HG02870 (cell line): ENCODE measurements at regions not wholly inside any gene's neighbourhood (a gene's known extent, or its start where the extent isn't known, plus 50 kb on each side); places are given as distances from the start of the nearest gene placed in this dataset.

Source experiments
- ATAC-seq: cut with Tn5 transposase; IDR thresholded peaks from one replicate; pipeline ENCODE4 v1.9.1; 2021; ENCODE audit warnings: mild to moderate bottlenecking, moderate library complexity; ENCODE audit not compliant: unreplicated experiment

DNA sequence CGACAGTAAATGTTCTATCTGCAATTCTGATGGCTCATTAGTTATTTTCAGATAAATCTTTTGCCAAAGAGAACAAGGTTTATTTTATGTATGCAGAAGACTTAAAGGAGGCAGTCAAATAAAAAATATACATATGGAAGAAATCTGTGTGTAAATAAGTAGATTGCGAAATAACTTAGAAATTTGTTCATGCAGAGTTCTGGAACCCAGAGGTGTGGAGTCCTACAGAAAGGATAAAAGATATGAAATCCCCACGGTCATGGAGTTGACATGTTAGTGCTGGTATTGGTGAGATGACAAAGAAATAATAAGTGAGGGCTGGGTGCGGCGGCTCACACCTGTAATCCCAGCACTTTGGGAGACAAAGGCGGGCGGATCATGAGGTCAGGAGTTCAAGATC, 111.2 kb upstream of the CFAP20DC start:
- no peak for ATAC-seq

DNA sequence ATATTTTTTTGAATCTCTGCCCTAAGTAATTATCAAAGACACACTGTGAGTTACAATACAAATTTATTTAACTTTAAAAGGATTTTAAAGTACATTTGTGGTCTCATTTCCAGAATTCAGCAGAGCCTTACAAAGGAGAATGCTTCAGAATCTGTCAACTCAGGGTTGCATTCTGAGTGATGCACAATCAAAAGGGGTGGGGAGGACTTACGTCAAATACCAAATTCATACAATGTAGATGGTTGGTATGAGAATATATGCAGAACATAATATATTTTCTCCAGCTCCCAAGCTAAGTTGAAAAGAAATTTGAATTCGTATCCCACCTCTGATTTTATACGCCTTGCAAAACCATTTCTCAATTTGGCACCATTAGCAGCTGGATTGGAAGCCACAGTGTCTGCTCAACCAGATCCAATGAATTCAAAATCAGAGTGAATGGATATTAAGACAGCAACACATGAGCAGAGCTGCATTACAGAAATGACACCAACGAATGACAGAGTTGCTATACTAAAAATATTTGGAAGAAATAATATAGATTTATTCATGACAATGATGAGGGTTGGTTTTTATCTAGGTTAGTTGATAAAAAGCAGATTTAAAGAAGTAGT, 110.4 kb upstream of the CFAP20DC start:
- ATAC-seq, result no peak

DNA sequence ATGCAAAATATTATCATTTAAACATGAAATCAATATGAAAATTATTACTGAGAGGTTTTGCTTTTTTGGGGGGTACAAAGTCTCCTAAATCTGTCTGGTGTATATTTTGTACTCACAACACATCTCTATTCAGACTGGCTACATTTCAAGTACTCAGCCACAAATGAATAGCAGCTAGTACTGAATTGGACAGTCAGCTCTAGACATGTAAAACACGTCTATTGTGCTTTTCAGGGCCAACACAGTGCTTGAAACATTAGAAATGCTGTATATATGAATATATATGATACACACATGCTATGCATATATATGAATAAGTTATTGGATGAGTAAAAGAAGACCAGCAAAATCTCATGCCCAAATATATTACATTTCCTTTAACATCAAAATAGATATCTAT, 103.8 kb upstream of the CFAP20DC start:
- no peak for ATAC-seq

DNA sequence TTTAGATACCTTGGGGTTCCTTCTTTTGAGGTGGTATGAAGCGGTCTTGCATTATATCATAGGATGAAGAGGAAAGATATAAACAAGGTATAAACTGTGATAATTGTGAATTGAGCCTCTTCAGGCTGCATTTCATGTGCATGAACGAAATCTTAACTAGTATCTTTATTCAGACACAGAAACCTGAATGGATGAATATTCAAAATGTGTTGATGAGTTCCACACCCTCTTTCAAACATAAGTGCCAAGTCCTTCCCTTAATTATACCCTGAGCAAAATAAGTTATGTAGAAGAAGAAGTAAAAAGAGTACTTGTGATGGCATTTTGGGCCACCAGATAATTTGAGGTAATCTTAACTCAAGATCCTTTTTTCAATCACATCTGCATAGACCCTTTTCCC, 103.1 kb upstream of the CFAP20DC start:
- ATAC-seq, result no peak

DNA sequence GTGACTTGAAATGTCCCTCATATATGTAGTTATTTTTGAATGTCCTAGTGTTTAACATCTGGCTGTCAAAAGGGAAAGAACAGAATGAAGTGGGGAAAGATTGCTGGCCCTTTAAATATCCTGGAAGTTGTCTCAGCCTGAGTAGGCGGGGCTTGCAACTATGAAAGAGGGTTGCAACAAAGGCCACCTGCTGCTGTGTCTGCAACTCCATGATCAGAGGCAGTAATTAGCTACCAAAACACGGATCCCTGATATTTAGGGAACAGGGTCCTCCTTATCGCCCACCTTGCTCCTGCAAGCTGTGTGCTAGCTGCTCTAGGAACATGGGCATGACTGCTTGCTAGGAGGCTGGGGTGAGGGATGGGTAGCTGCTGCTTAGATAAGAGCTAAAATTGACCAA, 100.2 kb upstream of the CFAP20DC start:
- ATAC-seq, result no peak

DNA sequence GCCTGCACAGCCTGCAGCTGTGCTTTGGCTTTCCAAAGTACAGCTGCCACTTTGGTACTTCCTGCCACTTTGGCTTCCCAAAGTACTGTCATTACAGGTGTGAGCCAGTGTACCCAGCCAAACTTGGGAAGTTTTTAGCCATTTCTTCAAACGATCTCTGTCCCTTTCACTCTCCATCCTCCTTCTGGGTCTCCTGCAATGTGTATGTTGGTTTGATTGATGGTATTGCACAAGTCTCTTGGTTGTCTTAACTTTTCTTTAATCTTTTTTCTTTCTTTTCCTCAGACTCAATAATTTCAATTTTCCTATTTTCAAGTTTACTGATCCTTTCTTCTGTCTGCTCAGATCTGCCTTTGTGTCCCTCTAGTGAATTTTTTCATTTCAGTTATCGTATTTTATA, 99.3 kb upstream of the CFAP20DC start:
- ATAC-seq, result no peak

DNA sequence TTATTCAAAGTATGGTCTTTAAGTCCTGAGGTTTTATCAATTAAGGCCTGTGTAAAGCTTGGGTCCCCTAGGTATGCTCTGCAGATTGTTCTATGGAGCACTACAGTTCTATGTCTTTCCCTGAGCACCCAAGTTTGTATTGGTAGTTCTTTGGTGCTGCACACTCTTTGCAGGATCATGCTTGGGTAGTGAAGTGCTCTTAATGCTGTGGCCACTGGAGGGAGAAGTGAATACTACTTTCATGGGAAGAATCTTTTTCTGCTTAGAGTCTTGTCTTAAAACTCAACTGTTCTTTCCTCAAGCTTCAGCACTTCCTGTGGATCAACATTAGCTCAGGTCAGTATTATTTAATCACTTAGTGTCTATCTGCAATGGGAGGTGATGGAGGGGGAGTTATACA, 93.6 kb upstream of the CFAP20DC start:
- ATAC-seq, result no peak

DNA sequence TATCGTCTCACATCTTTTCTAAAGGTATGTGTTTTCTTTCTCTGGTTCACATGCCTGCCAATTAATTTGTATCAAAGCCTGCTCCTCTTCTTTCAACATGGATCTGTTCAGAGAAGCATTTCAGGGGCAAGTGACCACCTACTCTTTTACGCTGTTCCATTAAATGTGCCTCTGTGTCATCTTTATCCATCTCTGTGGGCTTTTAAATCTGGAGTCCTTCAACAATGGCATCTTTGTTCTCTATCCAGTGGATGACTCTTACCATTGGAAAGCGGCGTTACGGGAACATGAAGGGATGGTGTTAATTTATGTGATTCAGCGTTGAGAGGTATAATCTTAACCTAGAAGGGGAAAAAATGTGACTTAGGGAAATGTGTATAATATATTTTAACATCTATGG, 92.7 kb upstream of the CFAP20DC start:
- ATAC-seq, result no peak

DNA sequence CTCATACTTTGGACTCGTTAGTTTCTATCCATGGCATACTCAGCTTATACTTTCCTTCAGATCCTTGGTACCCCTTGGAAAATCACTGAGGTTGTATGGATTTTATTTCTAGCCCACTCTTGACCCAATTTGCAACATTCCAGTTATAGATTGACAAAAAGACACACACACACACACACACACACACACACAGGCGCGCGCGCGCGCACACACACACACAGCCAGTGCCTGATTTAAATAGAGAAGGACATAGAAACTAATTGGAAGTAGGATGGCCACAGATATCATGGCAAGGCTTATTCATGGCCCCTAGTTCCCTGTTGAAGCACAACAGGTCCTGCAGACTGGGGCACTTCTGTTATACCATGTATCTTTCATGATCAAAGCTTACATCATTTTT, 89.1 kb upstream of the CFAP20DC start:
- ATAC-seq, result no peak

DNA sequence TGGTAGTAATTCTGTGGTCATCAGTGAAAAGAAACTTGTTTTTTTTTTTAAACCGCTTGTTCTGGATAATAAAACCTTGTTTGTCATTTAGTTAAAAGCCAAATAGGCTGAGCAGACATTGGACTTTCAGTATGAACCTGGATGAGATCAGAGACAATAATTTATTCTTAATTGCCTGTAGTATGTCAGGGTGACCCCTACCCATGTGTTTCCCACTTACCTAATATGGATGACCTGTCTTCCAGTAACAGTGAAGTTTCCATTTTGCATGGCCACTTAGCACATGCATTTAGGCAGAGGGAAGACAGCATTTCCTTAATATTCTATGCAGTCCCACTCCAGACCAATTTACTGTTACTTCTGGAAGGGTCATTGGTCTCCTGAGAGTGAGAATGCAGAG, 87.6 kb upstream of the CFAP20DC start:
- ATAC-seq, result no peak

DNA sequence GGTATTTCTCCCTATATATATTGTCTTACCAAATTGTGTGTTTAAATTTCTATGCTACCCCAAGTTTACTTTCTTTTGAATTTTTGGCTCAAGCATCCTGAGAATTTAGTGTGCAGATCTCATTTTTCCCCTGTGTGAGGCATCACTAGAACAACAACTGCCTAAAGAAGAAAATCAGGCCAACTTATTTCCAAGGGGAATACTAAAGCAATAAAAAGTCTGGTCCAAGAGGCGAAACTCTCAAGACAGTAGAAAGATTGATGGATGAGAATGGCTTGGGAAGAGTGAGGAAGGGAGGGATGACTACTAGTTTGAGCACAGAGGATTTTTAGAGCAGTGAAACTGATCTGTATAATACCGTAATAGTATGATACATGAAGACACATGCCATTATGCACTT, 86.3 kb upstream of the CFAP20DC start:
- ATAC-seq, result no peak

DNA sequence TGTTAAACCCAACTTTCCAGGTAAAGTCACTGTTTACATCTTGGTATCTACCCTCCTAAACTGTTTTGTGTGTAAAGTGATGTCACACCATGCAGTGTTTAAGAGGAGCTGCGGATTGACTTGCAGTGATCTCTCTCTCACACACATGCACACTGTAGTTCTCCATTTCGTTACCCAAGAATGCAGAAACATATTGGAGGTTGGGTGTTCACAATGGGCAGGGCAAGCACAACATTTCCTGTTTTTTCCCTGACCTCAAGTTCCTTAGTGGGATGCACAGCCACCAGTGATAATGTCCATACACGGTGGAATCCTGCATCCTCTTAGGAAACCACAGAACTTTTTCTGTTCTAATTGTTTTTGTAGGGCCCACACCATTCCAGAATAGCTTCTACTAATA, 85.3 kb upstream of the CFAP20DC start:
- no peak for ATAC-seq

DNA sequence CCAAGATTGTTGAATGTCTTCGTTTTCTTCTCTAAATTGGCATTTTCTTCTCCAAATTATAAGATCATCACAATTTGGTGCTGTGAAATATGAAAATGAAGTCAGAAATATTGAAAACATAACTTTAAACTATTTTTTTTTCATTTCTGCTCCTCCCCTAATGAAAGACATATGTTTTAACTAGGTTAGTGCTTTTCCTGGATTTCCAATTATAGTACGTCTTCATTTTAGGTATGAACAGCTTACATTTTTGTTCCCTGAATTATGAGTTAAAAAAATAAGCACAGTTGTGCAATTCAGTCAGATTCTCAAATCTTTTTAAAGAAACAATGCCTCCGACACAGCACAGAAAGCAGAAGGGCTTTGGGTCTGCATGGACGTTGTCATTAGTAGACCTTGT, 83.5 kb upstream of the CFAP20DC start:
- no peak for ATAC-seq

DNA sequence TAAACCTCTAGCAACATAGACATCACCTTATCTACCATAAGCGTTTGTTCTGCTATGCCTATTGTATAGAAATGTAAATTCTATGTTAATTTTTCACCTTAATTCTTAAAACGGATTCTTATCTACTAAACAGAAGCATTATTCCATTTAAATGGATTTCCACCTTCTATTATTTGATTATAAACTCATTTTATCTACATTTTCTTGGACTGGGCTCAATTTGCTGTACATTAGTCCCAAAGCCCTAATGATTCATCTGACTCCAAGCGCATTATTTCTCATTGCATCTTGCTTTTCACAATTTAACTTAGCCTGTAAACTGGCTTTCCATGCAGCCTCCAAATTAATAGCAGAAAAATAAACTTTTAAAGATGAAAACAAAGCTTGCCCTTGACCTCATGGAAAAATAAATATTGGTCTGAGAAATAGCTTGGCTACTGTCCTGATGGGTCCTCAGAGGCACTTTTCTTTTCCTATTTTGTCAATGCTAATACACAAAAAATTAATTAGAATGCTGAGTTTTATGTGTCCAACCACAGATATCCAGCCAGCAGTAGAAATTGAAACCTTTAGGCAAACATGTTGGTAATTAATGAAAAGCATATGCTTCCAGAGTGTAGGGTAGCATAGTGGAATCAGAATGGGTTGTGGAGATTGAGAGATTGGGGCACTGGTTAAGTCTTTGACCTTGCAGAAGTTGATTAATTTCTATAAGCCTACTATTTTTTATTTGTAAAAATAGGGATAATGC, 81.4 kb upstream of the CFAP20DC start:
- no peak for ATAC-seq

DNA sequence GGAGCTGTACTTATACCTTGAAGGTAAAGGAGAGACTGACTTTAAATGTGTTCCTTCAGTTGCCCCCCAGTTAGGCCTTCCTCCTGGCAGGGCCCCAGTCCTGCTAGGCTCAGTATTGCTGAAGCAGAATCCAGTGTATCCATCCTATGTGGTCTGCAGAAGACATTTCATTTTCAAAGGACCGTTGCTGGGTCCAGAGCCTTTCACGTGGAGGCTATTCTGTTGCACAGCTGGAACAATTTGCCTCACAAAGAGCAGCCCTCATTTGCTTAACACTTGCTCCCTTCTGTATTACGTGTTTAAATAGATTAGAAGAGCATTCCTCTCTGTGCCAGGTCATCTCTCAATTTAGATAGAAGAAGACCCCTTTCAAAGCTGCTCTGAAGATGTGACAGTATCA, 78.9 kb upstream of the CFAP20DC start:
- no peak for ATAC-seq

DNA sequence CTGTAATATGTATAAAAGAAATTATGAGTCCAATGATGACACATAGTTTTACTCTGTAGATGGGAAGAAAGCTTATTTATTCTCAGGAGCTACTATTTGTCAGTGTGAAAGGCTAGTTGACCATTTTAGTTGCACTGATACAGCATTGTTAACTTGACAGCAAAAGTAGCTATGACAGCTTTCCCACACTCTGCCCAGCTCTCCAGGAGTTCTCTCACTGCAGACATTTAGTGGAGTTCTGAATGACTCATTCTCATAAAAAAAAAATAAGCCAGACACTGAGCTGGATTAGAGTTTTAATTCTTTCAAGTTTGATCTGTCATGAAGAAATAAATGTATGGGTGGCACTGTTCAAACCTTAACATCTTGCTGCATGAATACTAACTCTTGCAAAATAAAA, 77.2 kb upstream of the CFAP20DC start:
- ATAC-seq, result no peak

DNA sequence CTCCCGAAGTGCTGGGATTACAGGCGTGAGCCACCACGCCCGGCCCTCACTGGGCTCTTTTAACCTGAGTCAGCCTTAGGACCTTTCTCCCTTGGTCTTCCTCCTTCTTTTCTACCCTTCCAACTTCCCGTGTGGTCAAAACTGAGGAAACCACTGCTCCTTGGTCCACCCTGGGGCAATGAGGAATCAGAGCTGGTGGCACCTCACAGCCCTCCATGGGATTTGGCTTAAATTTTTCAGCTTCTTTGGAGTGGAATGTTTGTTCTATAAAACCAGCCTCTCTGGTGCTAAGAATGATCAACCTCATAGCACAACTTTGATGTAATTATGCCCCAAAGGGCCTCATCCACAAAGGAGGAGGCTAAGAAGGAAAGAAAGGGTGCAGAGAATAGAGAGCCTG, 76.6 kb upstream of the CFAP20DC start:
- ATAC-seq, result no peak

DNA sequence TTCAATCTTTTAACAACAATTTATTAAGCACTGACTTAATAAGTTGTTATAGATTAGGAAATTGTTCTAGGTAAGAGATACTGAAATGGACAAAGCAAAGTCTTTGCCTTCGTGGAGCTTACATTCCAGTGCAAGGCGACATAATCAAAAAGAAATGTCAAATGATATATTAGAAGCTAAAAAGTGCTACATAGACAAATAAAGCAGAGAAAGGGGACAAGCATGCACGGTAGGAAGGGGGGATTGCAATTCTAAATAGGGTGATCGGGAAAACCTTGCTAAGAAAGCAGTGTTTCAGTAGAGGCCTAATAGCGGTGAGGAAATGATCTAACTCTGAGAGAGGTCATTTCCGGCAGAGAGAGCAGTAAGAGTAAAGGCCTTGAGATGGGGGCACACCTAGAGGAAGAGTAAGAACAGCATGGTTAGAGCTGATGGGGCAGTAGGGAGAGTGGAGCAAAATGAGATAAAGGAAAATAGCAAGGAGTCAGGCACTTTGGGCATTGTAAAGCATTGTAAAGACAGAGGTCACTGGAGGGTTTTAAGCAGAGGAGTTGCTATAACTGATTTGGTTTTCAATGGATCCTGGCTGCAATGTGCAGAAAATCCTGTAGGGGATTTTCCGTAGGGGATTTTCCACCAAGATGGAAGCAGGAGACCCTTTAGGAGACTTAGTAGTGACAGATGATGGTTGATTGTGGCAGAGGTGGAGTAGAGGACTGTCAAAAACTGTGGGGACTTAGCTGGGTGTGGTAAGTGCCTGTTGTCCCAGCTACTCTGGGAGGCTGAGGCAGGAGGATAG, 71.7 kb upstream of the CFAP20DC start:
- ATAC-seq, result no peak

DNA sequence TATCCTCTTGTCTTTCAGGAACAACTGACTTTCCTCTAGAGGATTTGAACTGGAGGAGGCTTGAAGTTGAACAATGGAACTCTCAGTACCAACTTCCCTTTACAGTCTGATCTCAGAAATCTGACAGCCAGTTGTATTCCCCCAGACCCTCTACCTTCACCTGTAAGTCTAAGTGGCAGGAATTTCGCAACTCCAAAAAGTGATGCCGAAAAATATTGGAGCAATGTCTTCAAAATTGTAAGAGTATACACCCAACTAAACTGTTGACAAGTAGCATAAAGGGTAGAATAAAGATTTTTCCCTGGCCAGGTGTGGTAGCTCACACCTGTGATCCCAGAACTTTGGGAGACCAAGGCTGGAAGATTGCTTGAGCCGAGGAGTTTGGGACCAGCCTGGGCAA, 69.1 kb upstream of the CFAP20DC start:
- ATAC-seq, result no peak

DNA sequence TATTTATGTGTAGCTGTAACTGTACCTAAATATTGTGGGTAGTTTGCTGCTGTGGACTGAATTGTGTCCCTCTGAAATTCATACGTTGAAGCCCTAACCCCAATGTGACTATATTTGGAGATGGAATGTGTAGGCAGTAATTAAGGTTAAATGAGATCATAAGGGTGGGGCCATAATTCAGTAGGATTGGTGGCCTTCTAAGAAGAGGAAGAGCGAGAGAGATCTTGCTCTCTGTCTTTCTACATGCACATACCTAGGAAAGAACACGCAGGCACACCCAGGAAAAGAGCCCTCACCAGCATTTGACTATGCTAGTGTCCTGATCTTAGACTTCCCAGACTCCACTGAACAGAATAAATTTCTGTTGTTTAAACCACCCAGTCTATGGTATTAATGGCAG, 67.6 kb upstream of the CFAP20DC start:
- no peak for ATAC-seq

DNA sequence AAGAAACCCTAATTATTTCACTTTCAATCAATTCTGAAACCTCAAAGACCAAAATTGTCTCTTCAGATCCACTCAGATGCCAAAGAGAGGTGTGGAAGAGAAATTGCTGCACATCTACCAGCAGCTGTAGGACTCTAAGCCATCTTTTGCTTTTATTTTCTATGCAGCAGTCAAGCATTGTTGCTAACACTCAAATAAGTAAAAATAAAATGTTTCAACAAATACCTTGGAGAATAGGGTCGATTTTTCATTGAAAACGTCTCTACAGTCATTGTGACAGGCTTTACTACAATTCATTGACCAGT, 66.4 kb upstream of the CFAP20DC start:
- ATAC-seq, result no peak
